B cell (primary cell): ENCODE measurements at regions not wholly inside any gene's neighbourhood (a gene's known extent, or its start where the extent isn't known, plus 50 kb on each side); places are given as distances from the start of the nearest gene placed in this dataset.

ENCODE experiments used
- CTCF ChIP-seq: fragments of 200-600 bp; IDR thresholded peaks from one replicate; pipeline ENCODE4 v1.8.0; 2022; ENCODE audit warnings: antibody characterized with exemption, mild to moderate bottlenecking
- EZH2 ChIP-seq: IDR thresholded peaks from 2 replicates; pipeline ENCODE4 v1.6.1; 2012; ENCODE audit warnings: borderline replicate concordance, low read depth, mild to moderate bottlenecking, moderate library complexity, low read length; ENCODE audit not compliant: insufficient read depth, poor library complexity, severe bottlenecking

DNA sequence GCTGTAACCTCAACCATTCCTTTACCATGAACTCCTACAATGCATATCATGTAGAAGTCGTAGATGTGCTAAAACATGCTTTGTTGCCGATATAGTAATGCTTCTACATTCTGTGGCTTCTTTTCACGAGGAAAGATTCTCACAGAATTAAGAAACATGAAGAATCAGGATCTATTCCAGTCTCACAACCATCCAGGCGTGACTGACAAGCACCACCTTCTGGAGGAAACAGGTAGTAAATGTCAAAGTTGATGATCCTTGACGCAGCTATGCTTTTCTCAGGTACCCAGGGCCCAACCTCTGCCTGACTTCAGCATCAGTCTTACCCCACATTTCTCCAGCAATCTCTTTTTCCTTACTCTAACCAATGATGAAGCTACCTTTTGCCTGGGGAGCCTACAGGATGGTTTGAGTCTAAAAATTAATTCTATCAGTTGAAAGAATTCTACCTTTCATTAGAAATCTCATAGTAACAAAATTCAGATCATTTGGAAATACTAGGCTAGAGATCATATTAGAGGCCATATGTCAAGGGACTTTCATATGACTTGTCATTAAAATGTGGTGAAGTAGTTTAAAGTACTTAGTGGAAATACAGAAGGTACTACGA, 123.3 kb upstream of the RND3 start:
- TF ChIP-seq CTCF (no peak), EZH2 (no peak)
